ENCODE measurements at regions not wholly inside any gene's neighbourhood (a gene's known extent, or its start where the extent isn't known, plus 50 kb on each side); places are given as distances from the start of the nearest gene placed in this dataset.

- ATAC-seq (ENCODE audit: insufficient read depth, low FRiP score), result no peak
- H3K4me3 ChIP-seq, result no peak overlapping the region
Observed at GRCh38 chr1:222087221-222087920, 345.5 kb upstream of the DUSP10 start.

GRCh38 chr1:222084996-222085395 lies 343.1 kb upstream of the DUSP10 start:
- no peak overlapping the region for H3K27ac ChIP-seq (ENCODE audit: low read depth in 1 of 2, low read length in 1 of 2)
- no peaks in the 10 kb centered on the region for H3K27me3 ChIP-seq (ENCODE audit: control insufficient read depth in 3 of 3, insufficient read depth in 3 of 3, low read length in 2 of 3)
- 72 to 85% methylated on average over 1 of the region's 1 CpG for WGBS, 2 donors
- no peak overlapping the region for H3K9ac ChIP-seq (ENCODE audit: insufficient read depth in 1 of 2, low read length in 2 of 2)
- TF ChIP-seq, protein P1, sequence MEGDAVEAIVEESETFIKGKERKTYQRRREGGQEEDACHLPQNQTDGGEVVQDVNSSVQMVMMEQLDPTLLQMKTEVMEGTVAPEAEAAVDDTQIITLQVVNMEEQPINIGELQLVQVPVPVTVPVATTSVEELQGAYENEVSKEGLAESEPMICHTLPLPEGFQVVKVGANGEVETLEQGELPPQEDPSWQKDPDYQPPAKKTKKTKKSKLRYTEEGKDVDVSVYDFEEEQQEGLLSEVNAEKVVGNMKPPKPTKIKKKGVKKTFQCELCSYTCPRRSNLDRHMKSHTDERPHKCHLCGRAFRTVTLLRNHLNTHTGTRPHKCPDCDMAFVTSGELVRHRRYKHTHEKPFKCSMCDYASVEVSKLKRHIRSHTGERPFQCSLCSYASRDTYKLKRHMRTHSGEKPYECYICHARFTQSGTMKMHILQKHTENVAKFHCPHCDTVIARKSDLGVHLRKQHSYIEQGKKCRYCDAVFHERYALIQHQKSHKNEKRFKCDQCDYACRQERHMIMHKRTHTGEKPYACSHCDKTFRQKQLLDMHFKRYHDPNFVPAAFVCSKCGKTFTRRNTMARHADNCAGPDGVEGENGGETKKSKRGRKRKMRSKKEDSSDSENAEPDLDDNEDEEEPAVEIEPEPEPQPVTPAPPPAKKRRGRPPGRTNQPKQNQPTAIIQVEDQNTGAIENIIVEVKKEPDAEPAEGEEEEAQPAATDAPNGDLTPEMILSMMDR (IDR thresholded peaks at IDR 0.05; ENCODE audit: control extremely low read depth, extremely low read depth), result no peak
- H3K36me3 ChIP-seq (ENCODE audit: control insufficient read depth in 4 of 4, insufficient read depth in 4 of 4, low read length in 4 of 4), result no peaks in the 10 kb centered on the region
- DNase-seq (no peak), ATAC-seq (ENCODE audit: insufficient read depth, low FRiP score) (no peak)
- no peaks in the 10 kb centered on the region for H3K9me3 ChIP-seq (ENCODE audit: control insufficient read depth in 4 of 4, insufficient read depth in 3 of 4, low read length in 3 of 4)
- H3K4me1 ChIP-seq (ENCODE audit: control insufficient read depth in 5 of 5, insufficient read depth in 5 of 5, low read length in 5 of 5), result peaks cover 0 to 2% (median 0%) of the 10 kb centered on the region in 5 donors
- no peak overlapping the region for H3K4me3 ChIP-seq

More at GRCh38 chr1:222087221-222087920, 345.5 kb upstream of the DUSP10 start:
- 87 to 90% methylated on average over 9 of the region's 9 CpGs for WGBS, 2 donors
- Histone ChIP-seq H3K9me3 (ENCODE audit: control insufficient read depth in 4 of 4, insufficient read depth in 3 of 4, low read length in 3 of 4) (no peaks in the 10 kb centered on the region), H3K4me1 (ENCODE audit: control insufficient read depth in 5 of 5, insufficient read depth in 5 of 5, low read length in 5 of 5) (peaks cover 0 to 2% (median 0%) of the 10 kb centered on the region in 5 donors), H3K36me3 (ENCODE audit: control insufficient read depth in 4 of 4, insufficient read depth in 4 of 4, low read length in 4 of 4) (no peaks in the 10 kb centered on the region), H3K9ac (ENCODE audit: insufficient read depth in 1 of 2, low read length in 2 of 2) (no peak overlapping the region), H3K27ac (ENCODE audit: low read depth in 1 of 2, low read length in 1 of 2) (no peak overlapping the region), H3K27me3 (ENCODE audit: control insufficient read depth in 3 of 3, insufficient read depth in 3 of 3, low read length in 2 of 3) (no peaks in the 10 kb centered on the region)
- TF ChIP-seq, protein P1 (IDR thresholded peaks at IDR 0.05; ENCODE audit: control extremely low read depth, extremely low read depth), result no peak
- DNase-seq, result no peak

DNA sequence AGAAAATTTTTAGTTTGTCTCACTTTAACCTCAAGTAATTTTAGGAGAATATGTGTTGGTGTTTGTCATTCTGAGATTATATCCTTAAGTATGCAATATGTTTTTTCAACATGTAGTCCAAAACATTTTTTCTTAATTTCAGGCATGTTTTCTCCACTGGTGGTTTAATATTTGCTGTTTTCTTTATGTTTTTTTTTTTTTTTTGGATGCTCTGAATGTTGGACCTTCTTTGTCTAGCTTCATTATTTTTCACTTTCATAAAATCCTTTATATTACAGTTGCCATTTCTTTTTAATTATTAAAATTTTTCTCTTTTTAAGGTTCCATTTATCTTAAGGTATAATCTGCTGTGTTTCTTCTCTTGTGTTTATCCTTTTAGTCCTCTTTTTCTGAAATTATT lies 342.2 kb upstream of the DUSP10 start:
- H3K4me3 ChIP-seq, result no peak overlapping the region
- H3K27me3 ChIP-seq (ENCODE audit: control insufficient read depth in 3 of 3, insufficient read depth in 3 of 3, low read length in 2 of 3), result no peaks in the 10 kb centered on the region
- ATAC-seq (ENCODE audit: insufficient read depth, low FRiP score), result no peak
- no peak overlapping the region for H3K9ac ChIP-seq (ENCODE audit: insufficient read depth in 1 of 2, low read length in 2 of 2)
- DNase-seq, result no peak
- TF ChIP-seq, protein P1 (IDR thresholded peaks at IDR 0.05; ENCODE audit: control extremely low read depth, extremely low read depth), result no peak
- H3K36me3 ChIP-seq (ENCODE audit: control insufficient read depth in 4 of 4, insufficient read depth in 4 of 4, low read length in 4 of 4), result no peaks in the 10 kb centered on the region
- H3K27ac ChIP-seq (ENCODE audit: low read depth in 1 of 2, low read length in 1 of 2), result no peak overlapping the region
- peaks cover 0 to 7% (median 0%) of the 10 kb centered on the region in 5 donors for H3K4me1 ChIP-seq (ENCODE audit: control insufficient read depth in 5 of 5, insufficient read depth in 5 of 5, low read length in 5 of 5)
- no peaks in the 10 kb centered on the region for H3K9me3 ChIP-seq (ENCODE audit: control insufficient read depth in 4 of 4, insufficient read depth in 3 of 4, low read length in 3 of 4)

DNA sequence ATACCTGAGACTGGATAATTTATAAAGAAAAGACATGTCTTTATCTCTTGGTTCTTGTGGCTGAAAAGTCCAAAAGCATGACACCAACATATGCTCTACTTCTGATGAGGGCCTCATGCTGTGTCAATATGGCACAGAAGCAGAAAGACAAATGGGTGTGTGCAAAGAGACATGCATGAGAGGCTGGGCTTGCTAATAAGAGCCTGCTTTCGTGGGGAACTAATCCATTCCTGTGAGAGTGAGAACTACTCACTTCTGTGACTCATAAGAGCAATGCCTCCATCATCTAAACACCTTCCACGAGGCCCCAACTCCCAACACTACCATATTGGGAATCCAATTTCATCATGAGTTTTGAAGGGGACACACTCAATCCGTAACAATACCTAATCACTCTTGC lies 340.0 kb upstream of the DUSP10 start:
- H3K4me1 ChIP-seq (ENCODE audit: control insufficient read depth in 5 of 5, insufficient read depth in 5 of 5, low read length in 5 of 5), result peaks cover 0 to 8% (median 4%) of the 10 kb centered on the region in 5 donors
- H3K9ac ChIP-seq (ENCODE audit: insufficient read depth in 1 of 2, low read length in 2 of 2), result no peak overlapping the region
- no peaks in the 10 kb centered on the region for H3K36me3 ChIP-seq (ENCODE audit: control insufficient read depth in 4 of 4, insufficient read depth in 4 of 4, low read length in 4 of 4)
- ATAC-seq (ENCODE audit: insufficient read depth, low FRiP score), result no peak
- DNase-seq, result no peak
- no peaks in the 10 kb centered on the region for H3K27me3 ChIP-seq (ENCODE audit: control insufficient read depth in 3 of 3, insufficient read depth in 3 of 3, low read length in 2 of 3)
- 78 to 86% methylated on average over 3 of the region's 3 CpGs for WGBS, 2 donors
- TF ChIP-seq, protein P1 (IDR thresholded peaks at IDR 0.05; ENCODE audit: control extremely low read depth, extremely low read depth), result no peak
- H3K9me3 ChIP-seq (ENCODE audit: control insufficient read depth in 4 of 4, insufficient read depth in 3 of 4, low read length in 3 of 4), result no peaks in the 10 kb centered on the region
- no peak overlapping the region for H3K4me3 ChIP-seq
- no peak overlapping the region for H3K27ac ChIP-seq (ENCODE audit: low read depth in 1 of 2, low read length in 1 of 2)

Measured in lung (tissue), 11 donors.